Heart left ventricle (tissue), 13 donors: ENCODE measurements at regions not wholly inside any gene's neighbourhood (a gene's known extent, or its start where the extent isn't known, plus 50 kb on each side); places are given as distances from the start of the nearest gene placed in this dataset.

ENCODE experiments used
- POLR2A ChIP-seq, 2 donors: fragments of 450-650 bp; IDR thresholded peaks; one replicate each; pipeline ENCODE4 v1.6.1; 2017; ENCODE audit warnings: antibody characterized with exemption in 2 of 2, mild to moderate bottlenecking in 2 of 2, moderate library complexity in 2 of 2
- TF ChIP-seq, protein P1 (sequence below), 12 donors: fragments of 200-600 bp; sonication (generic) in 4 of 12; IDR thresholded peaks; one replicate each; pipeline versions ENCODE4 v1.5.0 to v1.8.0; 2018 to 2022; ENCODE audit warnings: antibody characterized with exemption in 12 of 12, mild to moderate bottlenecking in 5 of 12
- donor health status: ischemic (EF 13 %, LVEDD 7.1; RV severe dilation, severe dysfunction).
- donor health status: DM: no; HTN: yes; CAD: no.
- donor health status: DM: no; HTN: no; CAD: no.
- donor health status: ischemic (EF 25% LVEDD 6.9; RV normal size, moderate dysfunction).
- donor health status: ischemic (EF 25% LVEDD 5.7; RV mildly dilated, moderate dysfunction).
- donor health status: ischemic (EF 35%, LVEDD 5.7; RV mildly dilated, moderate dysfunction).
- donor health status: nonischemic (EF 11% LVEDD 7.7; RV severe dilation, severe dysfunction).
- donor health status: DM: yes; HTN: yes; CAD: no.
- donor health status: PGD.
- donor health status: ischemic (EF 29% LVEDD 5.4; RV normal size, mild dysfunction).
- donor health status: nonischemic (EF 23%, LVEDD 6.1; RV moderate dilation, normal function).

DNA sequence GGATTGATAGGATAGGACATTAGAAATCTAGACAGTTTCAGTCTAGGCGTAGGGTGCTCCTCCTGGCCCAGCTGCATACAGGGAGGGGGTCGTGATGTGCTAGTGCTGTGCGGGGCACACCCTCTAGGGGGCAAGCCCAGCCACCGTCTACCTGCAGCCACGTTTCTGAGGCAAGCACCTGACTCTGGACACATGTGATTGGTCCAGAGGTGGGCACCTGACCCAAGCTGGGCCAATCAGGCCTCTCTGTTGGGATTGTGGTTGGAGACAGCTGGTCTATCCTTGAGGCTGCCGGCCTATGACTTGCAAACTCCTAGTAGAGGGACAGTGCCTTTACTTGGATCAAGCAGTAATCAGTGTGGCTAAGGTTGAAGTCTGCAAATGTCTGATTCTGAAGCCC lies 317.1 kb downstream of the BMP7 start:
- TF ChIP-seq, protein P1, sequence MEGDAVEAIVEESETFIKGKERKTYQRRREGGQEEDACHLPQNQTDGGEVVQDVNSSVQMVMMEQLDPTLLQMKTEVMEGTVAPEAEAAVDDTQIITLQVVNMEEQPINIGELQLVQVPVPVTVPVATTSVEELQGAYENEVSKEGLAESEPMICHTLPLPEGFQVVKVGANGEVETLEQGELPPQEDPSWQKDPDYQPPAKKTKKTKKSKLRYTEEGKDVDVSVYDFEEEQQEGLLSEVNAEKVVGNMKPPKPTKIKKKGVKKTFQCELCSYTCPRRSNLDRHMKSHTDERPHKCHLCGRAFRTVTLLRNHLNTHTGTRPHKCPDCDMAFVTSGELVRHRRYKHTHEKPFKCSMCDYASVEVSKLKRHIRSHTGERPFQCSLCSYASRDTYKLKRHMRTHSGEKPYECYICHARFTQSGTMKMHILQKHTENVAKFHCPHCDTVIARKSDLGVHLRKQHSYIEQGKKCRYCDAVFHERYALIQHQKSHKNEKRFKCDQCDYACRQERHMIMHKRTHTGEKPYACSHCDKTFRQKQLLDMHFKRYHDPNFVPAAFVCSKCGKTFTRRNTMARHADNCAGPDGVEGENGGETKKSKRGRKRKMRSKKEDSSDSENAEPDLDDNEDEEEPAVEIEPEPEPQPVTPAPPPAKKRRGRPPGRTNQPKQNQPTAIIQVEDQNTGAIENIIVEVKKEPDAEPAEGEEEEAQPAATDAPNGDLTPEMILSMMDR (IDR thresholded peaks at IDR 0.05): no peak
- no peak for TF ChIP-seq POLR2A (IDR thresholded peaks at IDR 0.05)
